ENCODE measurements at regions not wholly inside any gene's neighbourhood (a gene's known extent, or its start where the extent isn't known, plus 50 kb on each side); places are given as distances from the start of the nearest gene placed in this dataset.

DNA sequence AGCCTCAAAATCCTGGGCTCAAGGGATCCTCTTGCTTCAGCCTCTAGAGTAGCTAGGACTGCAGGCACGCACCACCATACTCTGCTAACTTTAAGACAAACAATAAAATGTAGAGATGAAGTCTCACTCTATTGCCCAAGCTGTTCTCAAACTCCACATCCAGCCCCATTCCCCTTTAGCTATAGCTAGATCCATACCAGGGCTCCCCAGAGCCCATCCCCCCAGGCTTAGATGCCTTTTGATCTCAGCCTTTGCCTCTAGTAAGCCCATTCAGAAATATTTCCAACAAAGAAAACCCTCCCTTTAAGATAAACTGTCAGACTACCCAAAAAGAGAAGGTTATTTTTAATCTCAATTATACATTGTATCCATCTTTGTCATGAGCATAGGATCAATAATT, 325.4 kb downstream of the CHRM3 start:
- Histone ChIP-seq H3K36me3 (ENCODE audit: low read depth) (no peaks in the 10 kb centered on the region), H3K4me1 (ENCODE audit: low read depth) (no peaks in the 10 kb centered on the region), H3K4me3 (no peak overlapping the region), H3K9me3 (no peaks in the 10 kb centered on the region)
- TF ChIP-seq CTCF (IDR thresholded peaks at IDR 0.05): no peak
- DNase-seq: no peak
- intact Hi-C loops (cut with DNase I, micrococcal nuclease): no loop called here
- ATAC-seq: no peak

DNA sequence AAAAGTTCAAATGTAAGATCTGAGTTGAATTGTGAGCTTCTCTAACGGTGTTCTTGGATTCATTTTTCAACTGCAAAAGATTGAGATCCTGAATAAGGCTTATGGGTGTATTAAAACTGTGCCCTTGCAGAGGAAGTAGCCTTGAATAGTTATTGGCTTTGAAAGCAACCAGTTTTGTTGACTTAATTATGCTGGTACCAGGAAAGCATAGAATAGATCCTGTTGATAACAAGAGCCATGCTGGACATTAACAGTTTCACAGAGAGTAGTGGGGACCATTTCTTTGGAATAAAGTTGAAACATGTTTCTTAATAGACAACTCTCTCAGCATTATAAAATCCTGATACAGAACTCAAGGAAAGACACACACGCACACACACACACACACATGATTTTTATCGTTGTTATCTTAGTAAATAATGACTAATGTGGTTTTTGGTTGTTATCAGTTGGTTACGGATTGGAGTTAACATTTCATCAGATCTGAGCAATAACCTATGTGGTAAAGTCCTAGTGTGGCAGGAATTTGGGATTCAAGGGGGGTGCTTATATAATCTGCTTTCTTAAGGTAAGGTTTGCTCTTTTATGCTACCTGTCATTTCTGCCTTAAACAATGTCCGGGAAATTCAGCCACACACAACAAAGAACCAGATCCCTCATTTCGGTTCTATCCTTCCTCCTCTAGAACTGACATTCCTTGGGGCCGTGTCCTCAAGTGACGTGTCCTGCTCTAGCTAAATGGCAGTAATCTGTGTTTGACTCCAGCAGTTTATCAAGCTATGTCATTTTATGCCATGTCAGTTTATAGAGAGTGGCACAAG, 330.9 kb downstream of the CHRM3 start:
- intact Hi-C loops (cut with DNase I, micrococcal nuclease): no loop called here
- Histone ChIP-seq H3K36me3 (ENCODE audit: low read depth) (no peaks in the 10 kb centered on the region), H3K4me3 (no peak overlapping the region), H3K9me3 (no peaks in the 10 kb centered on the region), H3K4me1 (ENCODE audit: low read depth) (no peaks in the 10 kb centered on the region)
- TF ChIP-seq CTCF (IDR thresholded peaks at IDR 0.05): no peak
- ATAC-seq (peak; percentile 67), DNase-seq (peak in 2 of 3 donors; percentile 24 to 28)

- Histone ChIP-seq H3K4me3 (no peak overlapping the region), H3K4me1 (ENCODE audit: low read depth) (no peaks in the 10 kb centered on the region), H3K36me3 (ENCODE audit: low read depth) (no peaks in the 10 kb centered on the region), H3K9me3 (no peaks in the 10 kb centered on the region)
- DNase-seq: no peak
- no peak for ATAC-seq
- no peak for TF ChIP-seq CTCF (IDR thresholded peaks at IDR 0.05)
- intact Hi-C loops (cut with DNase I, micrococcal nuclease): no loop called here
These were observed 331.5 kb downstream of the CHRM3 start for GRCh38 chr1:239717918-239718184.

DNA sequence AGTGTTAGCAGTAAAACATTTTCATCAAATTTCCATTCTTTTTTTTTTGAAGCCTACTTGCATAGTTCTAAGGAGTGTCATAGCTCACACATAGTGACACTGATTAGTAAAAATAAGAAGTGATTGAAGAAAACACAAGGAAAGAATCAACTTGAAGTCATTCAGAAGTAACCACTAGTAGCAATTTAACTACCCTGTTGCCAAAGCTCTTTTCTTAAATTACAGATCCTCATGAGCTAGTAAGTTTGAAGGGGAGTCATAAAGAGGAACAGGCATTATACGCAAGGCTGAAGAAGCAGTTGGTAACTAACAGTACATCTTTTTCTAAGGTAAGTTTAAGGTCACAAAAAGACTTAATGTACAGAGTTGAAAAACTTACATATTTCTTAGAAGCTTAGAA, 332.2 kb downstream of the CHRM3 start:
- no peak for ATAC-seq
- TF ChIP-seq CTCF (IDR thresholded peaks at IDR 0.05): no peak
- Histone ChIP-seq H3K4me1 (ENCODE audit: low read depth) (no peaks in the 10 kb centered on the region), H3K4me3 (no peak overlapping the region), H3K36me3 (ENCODE audit: low read depth) (no peaks in the 10 kb centered on the region), H3K9me3 (no peaks in the 10 kb centered on the region)
- intact Hi-C loops (cut with DNase I, micrococcal nuclease): no loop called here
- DNase-seq: no peak

GRCh38 chr1:239718997-239719628, 332.7 kb downstream of the CHRM3 start:
- no peaks in the 10 kb centered on the region for H3K4me1 ChIP-seq (ENCODE audit: low read depth)
- H3K36me3 ChIP-seq (ENCODE audit: low read depth): no peaks in the 10 kb centered on the region
- TF ChIP-seq CTCF (IDR thresholded peaks at IDR 0.05): no peak
- ATAC-seq (peak; percentile 47), DNase-seq (no peak)
- H3K9me3 ChIP-seq: no peaks in the 10 kb centered on the region
- intact Hi-C loops (cut with DNase I, micrococcal nuclease): no loop called here
- no peak overlapping the region for H3K4me3 ChIP-seq
